NCI-H510A treated with DMSO at 0.1 percent for 48 hours (cell line): ENCODE measurements at regions not wholly inside any gene's neighbourhood (a gene's known extent, or its start where the extent isn't known, plus 50 kb on each side); places are given as distances from the start of the nearest gene placed in this dataset.
A peak's percentile ranks its signal among the peaks of the same experiment; 100 is the strongest.

Experiments
- DNase-seq: peaks from one replicate; lab custom pipeline; 2025; lab: John Stamatoyannopoulos, UW

DNA sequence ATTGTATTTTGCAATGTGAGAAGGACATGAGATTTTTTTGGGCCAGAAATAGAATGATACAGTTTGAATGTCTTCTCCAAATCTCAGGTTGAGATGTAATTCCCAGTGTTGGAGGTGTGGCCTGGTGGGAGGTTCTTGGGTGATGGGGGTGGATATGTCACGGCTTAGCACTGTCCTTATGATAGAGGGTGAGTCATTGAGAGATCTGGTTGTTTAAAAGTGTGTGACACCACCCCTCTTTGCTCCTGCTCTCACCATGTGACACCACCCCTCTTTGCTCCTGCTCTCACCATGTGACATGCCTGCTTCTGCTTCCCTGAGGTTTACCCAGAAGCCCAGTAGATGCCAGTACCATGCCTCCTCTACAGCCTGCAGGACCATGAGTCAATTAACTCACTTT lies 1226.9 kb downstream of the PCDH7 start:
- DNase-seq, result no peak

GRCh38 chr4:31949045-31949444 lies 1228.9 kb downstream of the PCDH7 start:
- DNase-seq, result no peak

GRCh38 chr4:31955346-31955745 lies 1235.2 kb downstream of the PCDH7 start:
- no peak for DNase-seq

- no peak for DNase-seq
Measured at GRCh38 chr4:31959972-31960371, 1239.8 kb downstream of the PCDH7 start.

DNA sequence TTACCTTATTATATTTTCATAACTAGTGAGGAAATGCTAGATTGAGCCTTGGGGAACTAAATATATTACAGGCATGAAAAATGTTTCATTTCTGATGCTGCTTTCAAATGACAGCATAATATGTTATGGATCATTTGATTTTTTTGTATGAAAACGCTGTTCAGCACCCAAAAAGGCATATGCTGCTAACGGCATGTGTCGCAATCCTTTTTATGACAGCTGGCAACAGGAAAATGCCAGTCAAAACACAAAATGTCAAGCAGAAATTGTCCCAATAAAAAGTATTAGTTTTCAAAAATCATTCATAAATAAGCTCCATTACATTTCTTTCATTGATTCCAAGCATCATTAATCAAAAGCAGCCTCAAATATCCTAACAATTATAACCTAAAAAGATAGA lies 1244.5 kb downstream of the PCDH7 start:
- DNase-seq, result no peak

DNA sequence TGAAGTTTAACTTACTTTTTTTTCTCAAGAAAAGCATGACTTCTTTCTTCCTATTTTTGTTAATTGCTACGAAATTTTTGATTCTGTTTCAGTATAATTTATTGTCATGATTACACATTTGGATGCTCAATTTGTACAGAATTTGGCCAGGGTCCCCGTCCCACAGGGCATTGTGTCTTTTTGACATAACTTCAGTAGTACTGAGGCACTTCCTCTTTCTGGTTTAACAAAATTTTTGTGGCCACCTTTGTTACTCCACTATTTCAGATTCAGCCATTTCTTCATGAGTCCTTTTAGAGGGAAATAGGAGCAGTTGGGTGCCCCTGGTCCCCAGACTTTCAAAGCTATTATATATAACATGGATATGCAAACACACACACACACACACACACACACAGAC lies 1248.7 kb downstream of the PCDH7 start:
- no peak for DNase-seq

- DNase-seq, result no peak
Measured at GRCh38 chr4:31974490-31975002, 1254.4 kb downstream of the PCDH7 start.

GRCh38 chr4:31979988-31980387 lies 1259.8 kb downstream of the PCDH7 start:
- no peak for DNase-seq

- DNase-seq, result no peak
Measured at GRCh38 chr4:31983246-31983645, 1263.1 kb downstream of the PCDH7 start.

- DNase-seq, result no peak
Measured at GRCh38 chr4:31983677-31984076, 1263.5 kb downstream of the PCDH7 start.

DNA sequence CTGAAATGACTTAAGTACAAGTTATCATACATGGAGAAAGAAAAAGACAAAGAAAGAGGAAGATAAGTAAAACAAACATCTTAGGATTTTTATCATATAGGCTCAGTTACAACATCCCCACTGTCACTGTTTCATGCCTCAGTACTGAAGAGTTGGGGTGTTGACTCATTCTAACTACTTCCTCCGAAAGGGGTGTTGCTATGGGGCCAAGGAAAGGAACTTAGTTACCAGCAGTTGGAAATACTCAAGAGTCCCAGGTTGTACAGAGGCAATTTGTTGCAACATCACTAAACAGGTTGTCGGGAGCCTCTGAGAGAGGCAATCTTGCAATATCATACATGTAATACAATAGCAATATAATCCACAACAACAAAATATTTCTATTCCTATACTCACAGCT lies 1264.7 kb downstream of the PCDH7 start:
- DNase-seq, result no peak

GRCh38 chr4:31995943-31996901 lies 1276.1 kb downstream of the PCDH7 start:
- no peak for DNase-seq

GRCh38 chr4:31998807-31999206 lies 1278.6 kb downstream of the PCDH7 start:
- DNase-seq, result no peak

- DNase-seq, result no peak
Measured at GRCh38 chr4:31999848-32000247, 1279.7 kb downstream of the PCDH7 start.

- no peak for DNase-seq
Measured at GRCh38 chr4:32000846-32001488, 1280.8 kb downstream of the PCDH7 start.

DNA sequence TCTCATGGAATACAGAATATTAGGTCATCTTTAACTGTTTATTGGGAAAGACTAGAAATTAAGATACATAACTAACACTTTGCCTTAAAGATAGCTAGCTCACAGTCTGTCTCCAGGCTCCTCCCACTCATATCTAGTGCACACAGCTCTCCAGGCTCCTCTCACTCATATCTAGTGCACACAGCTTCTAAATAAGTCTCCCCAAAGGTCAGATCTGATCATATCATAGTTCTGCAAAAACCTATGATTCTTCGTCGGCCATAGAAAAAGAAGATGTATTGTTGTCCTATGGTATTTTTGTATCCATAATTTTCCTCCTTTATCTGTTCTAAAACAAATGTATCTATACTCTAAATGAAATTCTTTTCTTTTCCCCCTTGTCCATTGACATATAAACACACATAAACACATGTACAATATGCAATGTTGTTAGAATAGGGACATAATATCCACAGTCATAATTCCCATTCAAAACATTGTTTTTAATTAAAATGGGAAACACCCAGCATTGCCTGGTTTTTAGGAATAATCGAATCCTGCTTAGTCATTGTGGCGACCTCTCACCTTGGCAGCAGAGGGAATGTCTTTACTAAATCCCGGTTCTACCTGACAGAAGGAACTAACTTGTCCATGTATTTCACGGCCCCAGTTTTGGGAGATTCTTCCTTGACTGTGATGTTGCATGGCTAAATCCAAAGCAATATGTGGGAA lies 1282.0 kb downstream of the PCDH7 start:
- DNase-seq, result peak; percentile 15

DNA sequence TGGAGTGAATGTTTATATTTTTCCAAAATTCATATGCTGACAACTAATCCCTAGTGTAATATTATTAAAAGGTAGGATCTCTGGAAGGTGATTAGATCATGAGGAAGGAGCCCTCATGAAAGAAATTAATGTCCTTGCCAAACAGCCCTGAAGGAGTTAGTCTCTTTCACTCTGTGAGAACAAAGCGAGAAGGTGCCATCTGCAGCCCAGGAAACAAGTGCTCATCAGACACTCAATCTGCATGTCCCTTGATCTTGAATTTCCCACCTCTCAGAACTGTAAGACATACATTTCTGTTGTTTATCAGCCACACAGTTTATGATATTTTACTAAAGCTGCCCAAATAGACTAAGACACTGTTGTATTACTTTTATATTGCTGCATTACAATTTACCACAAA lies 1283.4 kb downstream of the PCDH7 start:
- DNase-seq, result no peak

DNA sequence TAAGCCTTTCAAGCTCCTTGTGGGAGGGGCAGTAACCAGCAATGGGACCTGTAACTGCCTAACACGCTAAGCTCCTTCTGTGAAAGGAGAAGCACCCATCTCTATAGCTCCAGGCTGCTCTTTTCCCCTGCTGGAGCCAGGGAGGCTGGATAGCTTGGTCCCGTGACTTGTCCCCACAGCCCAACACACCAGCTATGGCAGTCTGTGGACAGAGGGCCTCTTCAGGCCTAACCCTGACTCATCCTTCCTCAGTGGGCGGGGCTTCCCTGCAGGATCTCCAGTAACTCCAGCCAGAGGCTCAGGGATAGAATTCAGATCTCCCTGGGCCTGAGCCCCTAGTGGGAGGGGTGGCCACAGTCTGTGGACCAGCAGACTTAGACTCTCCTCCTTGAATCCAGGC lies 1290.1 kb downstream of the PCDH7 start:
- no peak for DNase-seq

GRCh38 chr4:32022071-32022470 lies 1301.9 kb downstream of the PCDH7 start:
- no peak for DNase-seq

- DNase-seq, result no peak
Measured at GRCh38 chr4:32025851-32026459, 1305.8 kb downstream of the PCDH7 start.

DNA sequence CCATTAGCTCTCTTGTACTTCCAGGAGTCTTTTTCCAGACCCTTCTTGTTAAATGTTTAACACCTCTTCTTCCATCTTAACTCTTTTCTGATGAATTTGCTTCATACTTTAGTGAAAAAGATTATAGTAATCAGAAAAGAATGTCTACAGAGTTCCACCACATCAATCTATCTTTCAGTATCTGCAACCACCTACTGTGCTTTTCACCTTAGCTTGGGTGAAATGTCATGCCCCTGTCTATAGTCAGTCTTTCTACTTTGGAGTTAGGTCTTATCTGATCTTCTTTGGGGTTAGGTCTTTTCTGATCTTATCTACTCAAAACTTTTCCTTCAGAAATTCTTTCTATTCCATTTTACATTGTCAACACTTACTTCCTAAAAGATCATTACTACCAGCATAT lies 1310.2 kb downstream of the PCDH7 start:
- DNase-seq, result no peak

DNA sequence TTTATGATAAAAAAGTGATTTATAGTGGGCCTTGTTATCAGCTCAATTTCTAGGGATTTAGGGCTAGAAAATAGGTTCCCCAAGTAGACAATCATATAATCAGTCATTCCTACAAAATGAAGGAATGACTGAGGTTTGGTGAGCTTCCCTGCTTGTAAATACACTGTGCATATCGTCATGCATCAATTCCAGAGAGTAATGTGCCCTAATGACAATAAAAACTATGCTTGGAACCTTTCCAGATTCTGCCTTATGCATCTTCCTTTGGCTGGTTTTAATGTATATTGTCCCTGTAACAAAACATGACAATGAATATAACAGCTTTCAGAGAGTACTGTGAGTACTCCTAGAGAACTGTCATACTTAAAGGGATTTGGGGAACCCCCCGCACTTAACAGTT lies 1310.9 kb downstream of the PCDH7 start:
- DNase-seq, result no peak
